Activated naive CD4-positive, alpha-beta T cell treated with Interleukin-2 at 50 U/mL for 16 hours (primary cell): ENCODE measurements at regions not wholly inside any gene's neighbourhood (a gene's known extent, or its start where the extent isn't known, plus 50 kb on each side); places are given as distances from the start of the nearest gene placed in this dataset.

Experiments used
- DNase-seq: peaks from one replicate; pipeline ENCODE4 v3.0.0-alpha.2; 2020

GRCh38 chr3:153680526-153680925 is 440.7 kb upstream of the ARHGEF26 start:
- no peak for DNase-seq

- no peak for DNase-seq
Measured at GRCh38 chr3:153681057-153681456, 440.1 kb upstream of the ARHGEF26 start.

DNA sequence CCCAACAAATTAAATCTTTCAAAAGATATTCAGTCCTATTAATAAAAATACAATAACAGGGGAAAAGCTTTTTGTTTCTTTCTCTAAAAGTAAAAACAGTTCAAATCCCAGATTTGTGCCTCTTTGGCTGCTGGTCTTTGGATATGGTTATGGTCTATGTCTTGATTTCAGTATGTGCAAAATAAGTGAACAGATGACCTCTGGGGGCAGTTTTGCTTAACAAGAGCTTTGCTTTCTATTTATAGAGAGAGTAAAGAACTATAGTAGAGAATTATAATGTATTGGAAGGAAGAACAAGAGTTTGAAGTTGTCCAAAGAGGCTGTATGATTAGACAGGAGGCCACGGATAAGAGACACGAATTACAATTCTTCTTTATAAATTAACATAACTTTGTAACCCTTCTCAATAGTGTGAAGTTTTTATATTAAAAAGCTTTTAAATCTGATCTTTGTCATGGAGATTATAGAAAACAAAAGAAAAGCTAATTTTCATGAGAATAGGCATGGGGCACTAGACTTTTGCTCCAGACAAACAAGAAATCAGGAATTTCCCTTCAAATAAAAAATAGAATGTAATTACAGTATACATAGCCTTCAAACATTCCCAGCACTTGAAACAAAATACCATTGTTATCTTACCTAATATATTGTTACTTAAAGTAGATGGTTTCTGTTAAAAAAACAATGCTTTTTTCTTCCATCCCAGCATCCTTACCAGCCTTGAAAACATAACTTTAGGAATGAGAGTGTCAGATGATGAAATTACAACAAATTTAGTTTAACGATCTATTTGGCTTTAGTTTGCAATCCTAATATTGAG is 432.7 kb upstream of the ARHGEF26 start:
- no peak for DNase-seq

DNA sequence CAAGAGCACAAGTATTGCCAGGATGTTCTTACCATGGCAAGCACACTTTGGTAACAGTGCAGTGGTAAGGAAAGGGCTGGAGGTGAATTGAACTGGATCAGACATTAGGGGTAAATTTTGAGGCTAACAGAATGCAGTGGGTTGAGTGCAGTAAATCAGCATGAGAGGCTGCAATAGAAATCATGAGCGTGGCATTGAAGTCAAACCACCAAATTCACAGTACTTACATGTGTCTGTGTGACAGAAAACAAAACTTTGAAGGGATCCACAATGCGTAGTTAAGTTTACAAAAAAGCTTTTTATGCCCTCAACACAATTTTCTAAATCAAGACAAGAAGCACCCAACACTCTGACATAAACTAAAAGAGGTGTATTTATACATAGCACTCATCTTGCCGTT is 428.0 kb upstream of the ARHGEF26 start:
- DNase-seq = no peak

DNA sequence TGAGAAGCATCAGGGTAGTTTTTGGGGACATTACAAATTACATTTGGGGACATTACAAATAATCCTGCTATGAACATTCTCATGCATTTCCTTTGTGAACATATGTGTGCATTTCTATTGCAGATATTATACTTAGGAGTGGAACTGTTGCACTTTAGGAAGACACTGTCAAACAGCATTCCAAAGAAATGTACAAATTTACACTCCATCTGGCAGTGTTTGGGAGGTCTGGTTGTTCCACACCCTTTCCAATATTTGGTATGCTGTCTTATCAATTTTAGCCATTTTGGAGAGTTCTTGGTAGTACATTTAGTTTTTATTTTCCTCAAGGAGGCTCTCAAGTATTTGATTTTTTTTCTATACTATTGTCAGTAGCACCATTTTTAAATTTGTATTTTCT is 419.1 kb upstream of the ARHGEF26 start:
- DNase-seq = no peak

- no peak for DNase-seq
Measured at GRCh38 chr3:153704115-153704514, 417.1 kb upstream of the ARHGEF26 start.

DNA sequence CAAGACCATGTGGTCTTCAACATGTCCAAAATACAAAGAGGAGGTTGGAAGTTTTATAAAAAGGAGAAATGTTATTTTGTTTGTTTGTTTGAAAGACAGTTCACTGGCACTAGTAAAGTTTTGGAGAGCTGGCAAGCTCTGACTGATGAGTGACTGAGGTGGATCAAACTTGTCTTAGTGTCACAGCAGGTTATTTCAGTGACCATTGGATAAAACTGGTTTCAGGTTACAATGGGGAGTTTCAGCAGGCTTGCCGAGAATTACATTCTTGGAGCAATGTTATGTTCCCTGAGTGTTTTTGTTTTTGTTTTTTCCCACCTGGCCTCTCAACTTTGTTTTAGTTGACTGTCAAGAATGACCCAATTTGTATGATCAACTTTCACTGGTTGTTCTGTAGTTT is 414.5 kb upstream of the ARHGEF26 start:
- DNase-seq = no peak

GRCh38 chr3:153714016-153714415 is 407.2 kb upstream of the ARHGEF26 start:
- DNase-seq = no peak

DNA sequence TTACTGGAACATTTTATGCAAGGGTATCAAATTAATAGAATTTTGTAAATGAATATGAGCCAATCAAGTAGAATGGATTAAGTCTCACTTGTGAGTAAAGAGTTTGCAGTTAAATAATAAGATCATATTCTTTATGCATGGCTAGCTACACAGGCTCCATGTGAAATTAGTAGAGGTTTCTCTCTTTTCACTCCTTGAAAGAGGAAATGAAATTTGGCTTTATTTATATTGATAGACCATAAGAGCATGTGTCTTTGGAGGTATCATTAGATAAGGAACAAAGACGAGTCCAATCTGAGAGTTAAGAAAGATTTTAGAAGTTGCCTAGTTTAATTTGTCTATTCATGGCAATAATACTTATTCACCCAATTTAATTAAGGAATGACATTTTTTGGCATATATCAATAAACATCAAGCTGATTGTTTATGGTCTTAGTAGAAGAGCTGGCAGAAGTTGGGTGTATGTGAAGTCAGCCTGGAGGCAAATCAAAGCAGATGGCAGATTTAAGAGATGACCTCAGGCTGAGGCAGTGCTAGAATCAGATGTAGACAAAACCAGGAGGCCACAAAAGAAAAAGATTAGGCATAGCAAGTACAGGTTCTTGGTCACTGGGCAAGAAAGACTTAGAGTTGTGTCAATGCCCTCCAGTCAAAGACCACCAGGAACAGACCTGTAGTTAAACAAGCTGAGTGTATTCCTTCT is 406.5 kb upstream of the ARHGEF26 start:
- DNase-seq = no peak

DNA sequence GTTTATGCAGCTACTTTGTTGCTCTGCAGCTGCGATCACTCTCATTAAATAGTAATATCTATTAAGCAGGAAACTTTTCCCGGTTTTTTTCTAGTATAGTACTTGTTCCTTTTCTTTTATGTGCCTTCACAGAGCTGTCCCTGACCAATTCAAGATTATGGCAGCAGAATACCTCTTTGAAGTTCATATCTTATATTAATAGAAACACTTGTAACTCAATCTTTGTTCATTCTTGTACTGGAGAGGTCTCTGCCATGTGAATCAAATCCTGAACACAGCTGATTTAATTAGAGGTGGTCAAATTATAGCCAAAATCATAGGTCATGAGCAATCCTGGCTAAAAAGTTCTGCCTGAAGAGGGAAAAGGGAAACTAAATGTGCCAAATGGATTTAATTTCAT is 399.0 kb upstream of the ARHGEF26 start:
- DNase-seq = no peak

GRCh38 chr3:153731071-153731470 is 390.1 kb upstream of the ARHGEF26 start:
- no peak for DNase-seq

DNA sequence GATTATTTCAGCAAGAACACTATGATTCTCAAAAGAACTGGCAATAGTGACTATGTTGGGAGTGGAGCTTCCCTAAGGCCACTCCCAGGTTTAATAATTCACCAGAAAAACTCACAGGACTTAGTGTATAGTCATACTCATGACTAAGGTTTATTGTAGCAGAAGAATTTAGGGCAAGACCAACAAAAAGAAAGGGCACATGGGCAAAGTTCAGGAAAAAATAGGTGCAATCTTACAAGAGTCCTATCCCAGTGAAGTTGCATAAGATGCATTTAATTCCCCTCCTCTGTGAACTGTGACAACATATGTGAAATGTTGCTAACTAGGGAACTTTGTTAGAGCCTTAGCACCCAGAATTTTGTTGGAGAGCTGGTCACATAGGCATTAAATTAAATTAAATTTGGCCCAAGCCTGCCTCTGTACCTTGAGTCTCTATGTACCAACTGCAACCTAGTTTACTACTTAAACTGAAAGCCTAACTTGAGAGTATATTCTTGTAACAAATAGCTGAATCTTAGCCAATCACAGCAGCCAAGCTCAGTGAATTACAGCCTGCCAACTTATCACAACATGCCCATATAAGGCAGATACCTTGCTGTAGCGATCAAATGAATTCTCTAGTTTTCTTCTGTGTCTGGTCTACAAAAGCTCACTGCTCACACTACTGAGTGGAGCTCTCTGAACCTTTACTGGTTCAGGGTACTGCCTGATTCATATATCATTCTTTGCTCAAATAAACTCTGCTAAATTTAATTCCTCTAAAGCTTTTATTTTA is 386.2 kb upstream of the ARHGEF26 start:
- DNase-seq = no peak

DNA sequence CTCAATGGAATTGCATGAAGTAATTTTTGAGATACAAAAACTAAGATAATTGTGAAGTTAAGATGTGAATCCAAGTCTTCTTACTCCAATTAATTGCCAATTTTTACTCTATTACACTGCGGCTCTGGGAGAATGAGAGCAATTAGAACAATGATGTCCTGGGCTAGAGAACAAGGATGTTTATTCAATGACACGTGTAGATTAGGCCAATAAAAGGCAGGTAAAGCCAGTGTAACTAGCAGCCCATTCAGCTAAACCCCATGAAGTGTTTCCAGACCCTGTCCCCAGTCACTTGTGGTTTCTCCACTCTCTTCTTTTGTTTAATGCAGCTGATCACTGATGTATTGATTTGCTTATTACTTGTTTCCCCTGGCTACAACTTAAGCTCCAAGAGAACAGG is 381.1 kb upstream of the ARHGEF26 start:
- DNase-seq = no peak

- DNase-seq = no peak
Measured at GRCh38 chr3:153744889-153745288, 376.3 kb upstream of the ARHGEF26 start.

GRCh38 chr3:153746211-153746610 is 375.0 kb upstream of the ARHGEF26 start:
- no peak for DNase-seq

- DNase-seq = no peak
Measured at GRCh38 chr3:153749070-153749610, 372.1 kb upstream of the ARHGEF26 start.

GRCh38 chr3:153752405-153753027 is 368.7 kb upstream of the ARHGEF26 start:
- DNase-seq = no peak

DNA sequence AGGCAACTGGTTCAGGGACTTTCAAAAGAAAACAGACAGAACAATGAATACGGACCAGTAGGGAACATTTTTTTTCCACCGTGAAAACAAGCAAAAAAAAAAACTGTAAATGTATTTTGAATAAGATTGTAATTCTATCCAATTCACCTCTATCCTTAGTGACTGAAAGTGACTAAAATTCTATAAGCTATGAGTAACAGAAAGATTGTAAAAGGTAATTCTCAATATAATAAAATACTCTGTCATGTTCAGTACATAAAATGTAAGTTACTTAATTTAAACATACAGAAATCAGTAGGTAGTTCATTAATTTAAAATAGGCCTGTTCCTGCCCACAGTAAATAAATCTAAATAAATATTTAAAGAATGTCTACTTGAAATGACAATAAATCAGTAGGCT is 368.2 kb upstream of the ARHGEF26 start:
- DNase-seq = no peak

DNA sequence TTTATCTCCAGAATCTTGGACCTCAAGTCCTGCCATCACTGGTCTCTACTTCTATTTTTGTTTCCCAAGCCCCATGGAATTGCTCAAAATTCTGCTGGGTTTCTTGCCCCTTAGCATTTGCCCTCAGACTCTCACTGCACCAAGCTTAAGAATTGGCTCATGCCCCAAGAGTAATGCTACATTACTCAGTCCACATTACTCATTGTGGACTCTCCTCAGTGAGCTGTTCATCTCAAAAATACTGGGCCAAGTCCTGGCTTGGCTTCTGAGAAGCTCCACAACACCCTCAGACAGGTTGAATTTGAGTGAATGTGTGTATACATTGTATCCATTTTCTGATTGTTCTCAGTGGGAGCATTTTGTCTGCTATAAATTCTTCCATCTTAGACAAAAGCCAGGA is 364.4 kb upstream of the ARHGEF26 start:
- DNase-seq = no peak

DNA sequence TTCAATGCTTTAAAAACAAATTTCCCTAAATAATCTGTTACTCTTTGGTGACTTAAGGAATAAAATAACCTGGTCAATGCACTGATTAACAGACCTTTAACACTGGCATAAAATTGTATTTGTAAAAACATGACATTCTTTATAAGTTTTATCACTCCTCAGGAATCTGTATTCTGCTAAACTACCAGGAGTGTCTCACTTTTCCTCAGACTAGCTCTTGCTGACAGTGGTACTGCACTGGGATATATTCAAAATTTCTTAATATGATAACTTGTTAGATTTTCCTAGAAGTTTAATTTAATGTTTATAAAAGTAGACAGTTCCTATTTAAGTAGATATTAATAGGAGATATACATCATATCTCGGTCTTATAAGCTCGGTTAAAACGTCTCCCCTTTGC is 363.4 kb upstream of the ARHGEF26 start:
- no peak for DNase-seq

GRCh38 chr3:153760948-153761347 is 360.2 kb upstream of the ARHGEF26 start:
- no peak for DNase-seq

DNA sequence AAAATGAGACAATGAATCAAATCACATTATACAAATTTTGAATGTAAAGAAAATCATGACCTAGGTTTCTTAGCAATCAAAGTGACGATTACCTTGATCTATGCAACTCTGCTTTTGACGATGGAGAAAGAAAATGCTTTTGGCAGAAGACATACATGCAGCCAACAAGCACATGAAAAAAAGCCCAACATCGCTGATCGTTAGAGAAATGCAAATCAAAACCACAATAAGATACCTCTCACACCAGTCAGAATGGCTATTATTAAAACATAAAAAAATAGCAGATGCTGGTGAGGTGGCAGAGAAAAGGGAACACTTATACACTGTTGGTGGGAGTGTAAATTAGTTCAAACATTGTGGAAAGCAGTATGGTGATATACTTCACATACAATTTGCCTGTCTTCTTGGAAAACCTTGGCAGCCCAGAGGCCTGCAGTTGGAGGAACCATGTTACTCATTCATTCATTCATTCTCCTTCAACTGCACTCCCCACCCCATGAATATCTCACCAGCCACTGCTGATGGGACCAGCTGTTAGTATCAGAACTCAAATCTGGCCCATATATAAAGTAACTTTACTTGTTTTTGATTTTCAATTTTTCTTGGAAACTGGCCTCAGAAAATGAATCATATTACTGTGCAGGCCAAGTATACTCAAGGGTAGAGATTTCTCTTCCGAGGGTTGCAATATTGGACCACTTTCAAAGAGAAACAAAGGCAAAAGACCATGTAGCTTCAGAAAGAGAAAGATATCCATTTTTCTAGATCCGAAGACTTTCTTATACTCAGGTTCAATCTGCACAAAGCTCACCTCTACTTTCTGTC is 358.6 kb upstream of the ARHGEF26 start:
- DNase-seq = no peak
